GM12878 (cell line): ENCODE measurements at regions not wholly inside any gene's neighbourhood (a gene's known extent, or its start where the extent isn't known, plus 50 kb on each side); places are given as distances from the start of the nearest gene placed in this dataset.

Experiments
- ATAC-seq: fragments of 200-7000 bp; cut with Tn5 transposase; 3 replicates; pipeline ENCODE4 v1.9.1; 2020; ENCODE audit warnings: mild to moderate bottlenecking, moderate library complexity
- BruUV-seq: library from RNA; stranded (reverse); fragments of 400-500 nt; replicated peaks from 2 replicates; lab custom pipeline; 2021; lab: Mats Ljungman, UMichigan
- CTCF ChIA-PET: fragments of 300-600 bp; sonication (Branson Sonifier 250); formaldehyde crosslinking; extraction: SDS; loops from one replicate; lab custom pipeline; 2021; ENCODE audit warnings: inconsistent platforms; lab: Yijun Ruan, JAX
- POLR2A ChIA-PET: fragments of 350-600 bp; formaldehyde crosslinking; extraction: SDS; loops from one replicate; lab custom pipeline; 2021; ENCODE audit warnings: inconsistent platforms; lab: Charles Lee
- RAD21 ChIA-PET: fragments of 300-600 bp; sonication (Branson Sonifier 250); formaldehyde crosslinking; loops from one replicate; lab custom pipeline; 2023; ENCODE audit warnings: antibody characterized with exemption; ENCODE audit not compliant: unreplicated experiment; lab: Charles Lee
- SMC1A ChIA-PET: fragments of 300-600 bp; sonication (Branson Sonifier 250); formaldehyde crosslinking; loops from one replicate; lab custom pipeline; 2023; ENCODE audit not compliant: unreplicated experiment, uncharacterized antibody; lab: Charles Lee
- DNase-seq: peaks from one replicate; pipeline ENCODE4 v3.0.0-alpha.2; 2011; ENCODE audit warnings: low read depth, low spot score
- FAIRE-seq: peaks from 3 replicates; lab custom pipeline; 2011; peaks lifted over from hg19 to GRCh38; lab: Jason Lieb, UNC
- H2AFZ ChIP-seq: 2 replicates; pipeline ENCODE4 v1.6.0; 2011; ENCODE audit warnings: low read depth, low read length, control low read depth; ENCODE audit not compliant: control insufficient read depth
- H3K27ac ChIP-seq: 2 replicates; pipeline ENCODE4 v1.5.1; 2011; ENCODE audit warnings: control low read depth; ENCODE audit not compliant: control insufficient read depth, insufficient read depth
- H3K27me3 ChIP-seq, 2 experiments: replicated peaks in 1 of 2; 2 replicates each; pipeline versions ENCODE4 v1.6.0 to v1.6.1; 2011; ENCODE audit warnings: low read length in 1 of 2; ENCODE audit not compliant: control insufficient read depth in 2 of 2, insufficient read depth in 2 of 2
- H3K36me3 ChIP-seq, 2 experiments: 2 replicates each; pipeline ENCODE4 v1.5.1; 2011; ENCODE audit warnings: low read length in 1 of 2; ENCODE audit not compliant: control insufficient read depth in 2 of 2, insufficient read depth in 2 of 2
- H3K4me1 ChIP-seq: 2 replicates; pipeline ENCODE4 v1.6.1; 2011; ENCODE audit warnings: mild to moderate bottlenecking, low read length, moderate library complexity, mixed read lengths; ENCODE audit not compliant: control insufficient read depth, insufficient read depth
- H3K4me2 ChIP-seq: 2 replicates; pipeline ENCODE4 v1.6.0; 2011; ENCODE audit warnings: control low read depth; ENCODE audit not compliant: control insufficient read depth, insufficient read depth
- H3K4me3 ChIP-seq: fragments of 200-600 bp; sonication (generic); 2 replicates; pipeline ENCODE4 v1.5.1; 2016
- H3K79me2 ChIP-seq: 2 replicates; pipeline ENCODE4 v1.6.0; 2011; ENCODE audit warnings: low read length; ENCODE audit not compliant: control insufficient read depth, insufficient read depth
- H3K9ac ChIP-seq: 2 replicates; pipeline ENCODE4 v1.8.0; 2011; ENCODE audit warnings: low read length, control low read depth, mixed read lengths; ENCODE audit not compliant: control insufficient read depth, insufficient read depth
- H3K9me3 ChIP-seq: replicated peaks from 3 replicates; pipeline ENCODE4 v1.5.1; 2011; ENCODE audit warnings: mild to moderate bottlenecking, low read length; ENCODE audit not compliant: control insufficient read depth, insufficient read depth
- H4K20me1 ChIP-seq: 2 replicates; pipeline ENCODE4 v1.6.0; 2011; ENCODE audit not compliant: control insufficient read depth, insufficient read depth
- E2F4 ChIP-seq: IDR thresholded peaks from 2 replicates; pipeline ENCODE4 v1.6.1; 2012; ENCODE audit warnings: low read depth, low read length, improper control_type of control experiment
- FOS ChIP-seq: IDR thresholded peaks from 3 replicates; pipeline ENCODE4 v1.6.1; 2011; ENCODE audit warnings: borderline replicate concordance; ENCODE audit not compliant: insufficient read length; ENCODE audit errors: extremely low read depth
- HSF1 ChIP-seq: fragments of 150-350 bp; IDR thresholded peaks from 2 replicates; pipeline ENCODE4 v1.6.1; 2014; ENCODE audit warnings: mild to moderate bottlenecking, low read depth, low read length
- MEF2A ChIP-seq: IDR thresholded peaks from 2 replicates; pipeline ENCODE4 v1.6.1; 2011; ENCODE audit warnings: low read depth, mild to moderate bottlenecking, low read length, moderate library complexity; ENCODE audit not compliant: insufficient read depth
- MYC ChIP-seq: IDR thresholded peaks from 2 replicates; pipeline ENCODE4 v1.6.1; 2011; ENCODE audit warnings: mild to moderate bottlenecking, low read length, moderate library complexity, inconsistent platforms; ENCODE audit not compliant: insufficient read depth, insufficient replicate concordance, insufficient read length, severe bottlenecking
- NFYA ChIP-seq: IDR thresholded peaks from 2 replicates; pipeline ENCODE4 v1.6.1; 2011; ENCODE audit warnings: low read depth, mild to moderate bottlenecking, low read length, improper control_type of control experiment, borderline replicate concordance
- PKNOX1 ChIP-seq: fragments of 450-650 bp; IDR thresholded peaks from 2 replicates; pipeline ENCODE4 v1.6.1; 2016; ENCODE audit warnings: mild to moderate bottlenecking
- TAF1 ChIP-seq: IDR thresholded peaks from 2 replicates; pipeline ENCODE4 v1.6.1; 2011; ENCODE audit warnings: mild to moderate bottlenecking, low read depth, low read length, borderline replicate concordance
- WGBS: methylation state at CpG from one replicate; pipeline ENCODE4 v1.1.6; 2016; ENCODE audit warnings: low lambda C conversion rate; ENCODE audit not compliant: insufficient replicate concordance, insufficient coverage; ENCODE audit errors: missing lambda C conversion rate; 5-methylcytosine and 5-hydroxymethylcytosine counted together
- in situ Hi-C: fragments of 300-500 bp; cut with MboI; formaldehyde crosslinking; loops from 9 replicates; pipeline ENCODE4 v1.14.3; 2018; ENCODE audit warnings: mixed read lengths
- intact Hi-C: fragments of 100-400 bp; cut with micrococcal nuclease; formaldehyde crosslinking; loops from one replicate; pipeline ENCODE4 v1.14.2; 2022; ENCODE audit not compliant: unreplicated experiment
- TF ChIP-seq, protein P1 (sequence below): fragments of 450-650 bp; IDR thresholded peaks from 2 replicates; pipeline ENCODE4 v1.6.1; 2016; ENCODE audit warnings: mild to moderate bottlenecking, moderate library complexity, borderline replicate concordance

GRCh38 chr6:169966312-169967181 lies 215.1 kb downstream of the ERMARD start (continued):
- no peak for TF ChIP-seq PKNOX1

DNA sequence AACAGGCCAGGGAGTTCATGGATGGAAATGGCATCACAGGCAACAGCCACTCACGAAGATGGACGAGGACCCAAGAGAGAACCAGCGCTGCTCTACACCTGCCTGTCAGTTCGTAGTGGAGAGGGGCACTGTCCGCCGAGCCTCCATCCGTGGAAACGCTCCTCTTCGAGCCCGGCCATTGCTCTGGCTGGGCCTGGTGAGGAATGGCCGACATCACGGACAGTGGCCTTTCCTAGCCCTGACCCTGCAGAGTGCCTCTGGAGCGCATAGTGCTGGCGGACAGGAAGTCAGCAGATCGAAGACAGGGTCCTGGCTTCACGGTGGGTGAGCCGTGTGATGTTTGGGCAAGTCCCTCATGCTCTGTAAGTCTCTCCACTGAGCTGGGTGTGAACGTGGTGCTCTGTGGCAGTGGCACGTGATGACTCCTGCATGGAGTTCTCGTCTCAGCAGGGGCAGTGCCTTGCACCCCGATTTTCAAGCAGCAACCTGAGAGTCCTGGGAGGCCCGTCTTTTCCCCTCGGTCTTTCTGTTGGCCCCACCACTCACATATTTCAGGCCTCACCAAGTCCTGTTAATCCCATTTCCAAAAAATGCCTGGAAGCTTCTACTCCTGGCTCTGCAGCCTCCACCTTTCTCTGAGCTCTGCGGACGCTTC lies 214.4 kb downstream of the ERMARD start:
- Histone ChIP-seq H3K27ac (no peak overlapping the region), H4K20me1 (no peaks in the 10 kb centered on the region), H3K4me1 (no peaks in the 10 kb centered on the region), H3K4me2 (no peak overlapping the region), H3K27me3 (no peaks in the 10 kb centered on the region), H2AFZ (no peak overlapping the region), H3K36me3 (no peaks in the 10 kb centered on the region), H3K4me3 (no peak overlapping the region), H3K79me2 (no peaks in the 10 kb centered on the region), H3K9ac (no peak overlapping the region), H3K9me3 (no peaks in the 10 kb centered on the region; the same call in 2 of the 3 replicates)
- in situ Hi-C loops (no loop called here), intact Hi-C loops (no loop called here)
- ChIA-PET POLR2A (no interaction called here), SMC1A (no interaction called here), RAD21 (no interaction called here), CTCF (no interaction called here)
- DNase-seq (no peak), ATAC-seq (no peak; the same call in 2 of the 3 replicates), FAIRE-seq (no peak)
- BruUV-seq, result no TSS peak
- 35% methylated on average over 23 of the region's 25 CpGs for WGBS
- TF ChIP-seq E2F4 (no peak), NFYA (no peak), HSF1 (no peak), MEF2A (no peak), FOS (no peak), TAF1 (no peak), MYC (no peak)
- TF ChIP-seq, protein P1, sequence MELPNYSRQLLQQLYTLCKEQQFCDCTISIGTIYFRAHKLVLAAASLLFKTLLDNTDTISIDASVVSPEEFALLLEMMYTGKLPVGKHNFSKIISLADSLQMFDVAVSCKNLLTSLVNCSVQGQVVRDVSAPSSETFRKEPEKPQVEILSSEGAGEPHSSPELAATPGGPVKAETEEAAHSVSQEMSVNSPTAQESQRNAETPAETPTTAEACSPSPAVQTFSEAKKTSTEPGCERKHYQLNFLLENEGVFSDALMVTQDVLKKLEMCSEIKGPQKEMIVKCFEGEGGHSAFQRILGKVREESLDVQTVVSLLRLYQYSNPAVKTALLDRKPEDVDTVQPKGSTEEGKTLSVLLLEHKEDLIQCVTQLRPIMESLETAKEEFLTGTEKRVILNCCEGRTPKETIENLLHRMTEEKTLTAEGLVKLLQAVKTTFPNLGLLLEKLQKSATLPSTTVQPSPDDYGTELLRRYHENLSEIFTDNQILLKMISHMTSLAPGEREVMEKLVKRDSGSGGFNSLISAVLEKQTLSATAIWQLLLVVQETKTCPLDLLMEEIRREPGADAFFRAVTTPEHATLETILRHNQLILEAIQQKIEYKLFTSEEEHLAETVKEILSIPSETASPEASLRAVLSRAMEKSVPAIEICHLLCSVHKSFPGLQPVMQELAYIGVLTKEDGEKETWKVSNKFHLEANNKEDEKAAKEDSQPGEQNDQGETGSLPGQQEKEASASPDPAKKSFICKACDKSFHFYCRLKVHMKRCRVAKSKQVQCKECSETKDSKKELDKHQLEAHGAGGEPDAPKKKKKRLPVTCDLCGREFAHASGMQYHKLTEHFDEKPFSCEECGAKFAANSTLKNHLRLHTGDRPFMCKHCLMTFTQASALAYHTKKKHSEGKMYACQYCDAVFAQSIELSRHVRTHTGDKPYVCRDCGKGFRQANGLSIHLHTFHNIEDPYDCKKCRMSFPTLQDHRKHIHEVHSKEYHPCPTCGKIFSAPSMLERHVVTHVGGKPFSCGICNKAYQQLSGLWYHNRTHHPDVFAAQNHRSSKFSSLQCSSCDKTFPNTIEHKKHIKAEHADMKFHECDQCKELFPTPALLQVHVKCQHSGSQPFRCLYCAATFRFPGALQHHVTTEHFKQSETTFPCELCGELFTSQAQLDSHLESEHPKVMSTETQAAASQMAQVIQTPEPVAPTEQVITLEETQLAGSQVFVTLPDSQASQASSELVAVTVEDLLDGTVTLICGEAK, result no peak
